Parathyroid adenoma (tissue), 2 donors: ENCODE measurements at regions not wholly inside any gene's neighbourhood (a gene's known extent, or its start where the extent isn't known, plus 50 kb on each side); places are given as distances from the start of the nearest gene placed in this dataset.
"Not testable (repeated sequence)": the region's sequence is repeated elsewhere in the genome, so short reads cannot be mapped to it uniquely, and the experiment has no call there.

Experiments used
- H2AFZ ChIP-seq: fragments of 300-600 bp; sonication (generic); one replicate; pipeline ENCODE4 v1.7.0; 2017; ENCODE audit warnings: antibody characterized with exemption, mild to moderate bottlenecking
- H3K27ac ChIP-seq: fragments of 300-600 bp; sonication (generic); one replicate; pipeline ENCODE4 v1.7.0; 2017
- H3K27me3 ChIP-seq: fragments of 300-600 bp; sonication (generic); one replicate; pipeline ENCODE4 v1.7.0; 2017; ENCODE audit warnings: low read length; ENCODE audit not compliant: control insufficient read depth, insufficient read depth
- H3K36me3 ChIP-seq: fragments of 300-600 bp; sonication (generic); one replicate; pipeline ENCODE4 v1.7.0; 2017; ENCODE audit warnings: low read length; ENCODE audit not compliant: control insufficient read depth, insufficient read depth
- H3K4me1 ChIP-seq: fragments of 300-600 bp; sonication (generic); one replicate; pipeline ENCODE4 v1.7.0; 2017; ENCODE audit warnings: control low read depth
- H3K4me2 ChIP-seq: fragments of 300-600 bp; sonication (generic); one replicate; pipeline ENCODE4 v1.7.0; 2017; ENCODE audit warnings: low read length
- H3K4me3 ChIP-seq: fragments of 300-600 bp; sonication (generic); one replicate; pipeline ENCODE4 v1.7.0; 2017; ENCODE audit warnings: low read depth, low read length
- H3K79me2 ChIP-seq: fragments of 300-600 bp; sonication (generic); one replicate; pipeline ENCODE4 v1.7.0; 2017; ENCODE audit warnings: control low read depth
- H3K9ac ChIP-seq: fragments of 300-600 bp; sonication (generic); one replicate; pipeline ENCODE4 v1.7.0; 2017; ENCODE audit warnings: mild to moderate bottlenecking
- H3K9me3 ChIP-seq: fragments of 300-600 bp; sonication (generic); one replicate; pipeline ENCODE4 v1.7.0; 2017; ENCODE audit warnings: low read length; ENCODE audit not compliant: control insufficient read depth
- TF ChIP-seq, protein P1 (sequence below): fragments of 300-600 bp; sonication (generic); IDR thresholded peaks from one replicate; pipeline ENCODE4 v1.7.0; 2017; ENCODE audit warnings: antibody characterized with exemption, mild to moderate bottlenecking
- donor health status: primary hyperparathyroidism.

DNA sequence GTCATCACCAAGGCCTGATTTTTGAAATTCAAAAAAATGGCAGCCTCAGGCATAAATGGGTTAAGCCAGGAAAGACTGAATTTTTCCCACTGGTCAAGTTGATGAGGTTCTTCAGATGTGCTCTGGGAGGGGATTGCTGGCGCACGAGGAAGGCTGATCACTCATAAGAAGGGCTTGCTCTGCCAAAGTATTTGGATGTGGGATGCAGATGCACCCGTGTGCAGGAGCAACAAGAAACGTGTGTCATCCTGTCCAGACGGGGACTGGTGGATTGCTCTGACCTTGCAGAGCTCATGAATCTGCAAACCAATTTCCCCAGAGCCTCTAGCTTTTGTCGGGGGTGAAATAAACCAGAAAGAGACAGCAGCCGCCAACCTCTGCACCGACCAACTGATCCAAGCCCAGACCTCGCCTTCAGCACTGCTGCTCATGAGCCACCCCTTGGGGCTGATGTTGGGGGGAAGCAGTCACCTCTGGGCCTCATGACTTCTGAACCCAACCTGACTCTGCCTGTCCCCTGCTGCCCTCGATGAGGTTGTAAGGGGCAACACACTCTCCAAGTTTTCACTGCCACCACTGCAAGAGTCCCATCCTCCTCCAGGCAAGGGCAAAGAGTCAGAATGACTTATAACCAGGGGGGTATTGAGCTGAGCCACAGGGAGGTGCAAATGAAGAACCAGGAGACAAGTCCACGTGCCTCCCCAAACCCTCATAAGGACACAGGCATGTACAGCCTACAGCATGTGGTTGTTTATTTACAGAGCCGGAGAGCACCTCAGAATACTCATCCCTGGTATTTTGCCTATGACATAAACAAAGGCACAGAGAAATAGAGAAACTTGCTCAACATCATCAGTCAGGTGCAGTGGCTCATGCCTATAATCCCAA, 452.0 kb downstream of the SOX9 start:
- Histone ChIP-seq H3K27ac (no peak overlapping the region), H3K36me3 (no peaks in the 10 kb centered on the region), H3K4me3 (no peak overlapping the region), H2AFZ (no peak overlapping the region), H3K4me1 (no peaks in the 10 kb centered on the region), H3K4me2 (no peak overlapping the region), H3K9me3 (no peaks in the 10 kb centered on the region), H3K27me3 (peaks cover 3% of the 10 kb centered on the region), H3K79me2 (no peaks in the 10 kb centered on the region), H3K9ac (no peak overlapping the region)
- TF ChIP-seq, protein P1, sequence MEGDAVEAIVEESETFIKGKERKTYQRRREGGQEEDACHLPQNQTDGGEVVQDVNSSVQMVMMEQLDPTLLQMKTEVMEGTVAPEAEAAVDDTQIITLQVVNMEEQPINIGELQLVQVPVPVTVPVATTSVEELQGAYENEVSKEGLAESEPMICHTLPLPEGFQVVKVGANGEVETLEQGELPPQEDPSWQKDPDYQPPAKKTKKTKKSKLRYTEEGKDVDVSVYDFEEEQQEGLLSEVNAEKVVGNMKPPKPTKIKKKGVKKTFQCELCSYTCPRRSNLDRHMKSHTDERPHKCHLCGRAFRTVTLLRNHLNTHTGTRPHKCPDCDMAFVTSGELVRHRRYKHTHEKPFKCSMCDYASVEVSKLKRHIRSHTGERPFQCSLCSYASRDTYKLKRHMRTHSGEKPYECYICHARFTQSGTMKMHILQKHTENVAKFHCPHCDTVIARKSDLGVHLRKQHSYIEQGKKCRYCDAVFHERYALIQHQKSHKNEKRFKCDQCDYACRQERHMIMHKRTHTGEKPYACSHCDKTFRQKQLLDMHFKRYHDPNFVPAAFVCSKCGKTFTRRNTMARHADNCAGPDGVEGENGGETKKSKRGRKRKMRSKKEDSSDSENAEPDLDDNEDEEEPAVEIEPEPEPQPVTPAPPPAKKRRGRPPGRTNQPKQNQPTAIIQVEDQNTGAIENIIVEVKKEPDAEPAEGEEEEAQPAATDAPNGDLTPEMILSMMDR, result no peak

DNA sequence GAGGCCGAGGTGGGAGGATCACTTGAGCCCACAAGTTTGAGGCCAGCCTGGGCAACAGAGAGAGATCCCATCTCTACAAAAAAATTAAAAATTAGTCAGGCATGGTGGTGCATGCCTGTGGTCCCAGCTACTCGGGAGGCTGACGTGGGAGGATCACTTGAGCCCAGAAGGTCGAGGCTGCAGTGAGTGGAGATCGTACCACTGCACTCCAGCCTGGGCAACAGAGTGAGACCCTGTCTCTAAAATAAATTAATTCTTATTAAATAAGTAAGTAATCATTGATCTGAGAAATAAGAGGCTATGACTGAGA, 452.6 kb downstream of the SOX9 start:
- not testable (repeated sequence) for H3K9me3 ChIP-seq, H3K27me3 ChIP-seq, H3K27ac ChIP-seq

DNA sequence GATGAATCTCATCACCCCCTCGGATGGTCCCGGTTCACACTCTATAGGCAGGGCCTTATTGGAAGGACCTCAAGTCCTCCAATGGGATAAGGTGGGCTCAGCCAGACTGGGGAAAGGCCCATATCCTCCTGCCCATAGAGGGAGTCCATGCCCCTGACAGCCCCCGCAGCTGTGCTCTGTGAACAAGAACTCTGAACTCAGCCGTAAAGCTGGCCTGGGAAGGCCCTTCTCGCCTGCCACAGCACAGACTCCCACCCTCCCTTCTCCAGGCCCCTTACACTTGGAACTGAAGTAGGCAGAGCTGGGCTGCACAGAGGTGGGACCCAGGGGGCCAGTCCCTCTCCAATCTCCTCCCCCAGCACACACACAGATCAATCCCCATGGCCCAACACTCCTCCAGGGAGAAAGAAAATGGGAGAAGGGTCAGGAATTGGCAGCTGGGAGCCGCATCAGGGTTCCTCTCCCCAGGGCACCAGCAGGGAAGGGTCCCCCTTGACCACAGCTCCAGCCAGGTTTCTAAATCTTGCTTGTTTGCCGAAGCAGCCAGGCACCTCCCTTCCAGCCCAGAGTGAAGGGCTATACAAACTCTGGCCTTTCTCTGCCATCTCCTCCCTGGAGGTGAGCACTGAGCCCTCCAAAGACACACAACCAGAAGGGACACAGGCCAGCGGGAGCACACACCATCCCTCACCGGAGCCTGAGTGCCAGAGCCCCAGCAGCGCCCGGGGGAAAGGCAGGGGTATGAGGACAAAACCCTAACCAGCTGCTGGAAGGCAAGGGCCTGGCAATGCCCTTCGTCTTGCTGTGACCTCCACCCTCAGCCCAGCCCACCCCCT, 454.1 kb downstream of the SOX9 start:
- Histone ChIP-seq H3K79me2 (no peaks in the 10 kb centered on the region), H3K9me3 (no peaks in the 10 kb centered on the region), H3K4me3 (no peak overlapping the region), H3K4me1 (no peaks in the 10 kb centered on the region), H3K9ac (no peak overlapping the region), H3K27me3 (no peaks in the 10 kb centered on the region), H3K36me3 (no peaks in the 10 kb centered on the region), H2AFZ (no peak overlapping the region), H3K4me2 (no peak overlapping the region), H3K27ac (no peak overlapping the region)
- TF ChIP-seq, protein P1, result no peak

More for the DNA sequence above, 452.6 kb downstream of the SOX9 start:
- not testable (repeated sequence) for H3K4me1 ChIP-seq, H3K4me3 ChIP-seq, H3K79me2 ChIP-seq, H2AFZ ChIP-seq, H3K9ac ChIP-seq, H3K4me2 ChIP-seq, H3K36me3 ChIP-seq

DNA sequence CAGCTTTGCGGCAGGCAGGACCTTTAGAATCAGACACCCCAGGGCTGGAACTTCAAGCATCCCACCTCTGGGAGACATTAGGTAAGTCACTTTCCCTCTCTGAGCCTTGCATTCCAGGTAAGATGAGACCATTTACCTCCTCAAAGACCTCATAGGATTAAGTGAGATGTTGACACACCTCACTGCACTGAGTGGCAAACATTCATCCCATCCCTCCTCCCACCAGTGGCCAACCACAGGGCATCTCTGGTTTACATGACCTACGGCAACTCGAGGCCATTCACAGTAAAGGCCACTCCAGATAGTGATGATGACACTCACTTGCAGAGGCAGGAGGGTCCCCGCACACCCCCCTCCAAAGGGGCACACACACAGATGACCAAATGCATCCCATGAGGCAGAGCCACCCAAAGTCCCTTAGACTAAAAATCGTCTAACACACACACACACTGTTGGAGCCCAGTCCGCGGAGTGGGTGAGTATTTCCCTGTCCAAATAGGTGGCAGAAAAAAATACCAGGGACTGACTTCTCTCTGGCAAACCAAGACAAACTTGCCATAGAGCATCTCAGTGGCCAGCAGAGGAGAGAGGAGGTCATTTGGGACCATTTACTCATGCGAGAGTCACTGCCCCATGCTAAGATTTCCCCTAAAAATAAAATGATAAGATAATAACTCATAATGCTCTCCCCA, 454.9 kb downstream of the SOX9 start:
- Histone ChIP-seq H3K79me2 (no peaks in the 10 kb centered on the region), H3K4me3 (no peak overlapping the region), H3K9me3 (no peaks in the 10 kb centered on the region), H3K9ac (no peak overlapping the region), H2AFZ (no peak overlapping the region), H3K4me1 (no peaks in the 10 kb centered on the region), H3K36me3 (no peaks in the 10 kb centered on the region), H3K4me2 (no peak overlapping the region), H3K27ac (no peak overlapping the region), H3K27me3 (no peaks in the 10 kb centered on the region)
- TF ChIP-seq, protein P1, result no peak

DNA sequence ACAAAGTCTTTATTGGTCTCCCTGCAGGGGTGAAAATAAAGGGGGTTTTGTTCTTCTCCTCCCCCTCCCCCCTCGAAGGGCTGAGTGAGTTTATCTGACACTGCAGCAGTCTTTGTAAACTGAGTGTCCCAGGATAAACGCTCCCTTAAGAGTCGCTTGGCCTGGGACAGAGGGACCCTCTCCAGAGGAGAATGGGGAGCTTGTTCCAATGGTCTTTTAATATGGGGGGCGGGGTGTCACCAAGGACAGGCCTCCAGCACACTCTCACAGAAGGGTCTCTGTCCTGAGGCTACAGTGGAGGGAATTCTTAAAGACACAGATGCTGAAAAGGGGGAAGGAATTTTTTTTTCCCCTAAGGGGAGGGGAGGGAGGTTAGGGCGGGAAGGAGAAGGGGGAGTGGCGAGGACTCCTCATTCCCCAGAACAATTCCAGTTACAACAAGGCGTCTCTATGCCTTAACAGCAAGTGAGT, 455.5 kb downstream of the SOX9 start:
- H3K4me3 ChIP-seq, result no peak overlapping the region
- no peaks in the 10 kb centered on the region for H3K27me3 ChIP-seq
- no peaks in the 10 kb centered on the region for H3K9me3 ChIP-seq
- H3K4me2 ChIP-seq, result no peak overlapping the region
- H3K79me2 ChIP-seq, result no peaks in the 10 kb centered on the region
- no peak overlapping the region for H3K9ac ChIP-seq
- H2AFZ ChIP-seq, result no peak overlapping the region
- H3K4me1 ChIP-seq, result no peaks in the 10 kb centered on the region
- no peak overlapping the region for H3K27ac ChIP-seq
- no peaks in the 10 kb centered on the region for H3K36me3 ChIP-seq
- TF ChIP-seq, protein P1, result no peak
